ENCODE measurements at regions not wholly inside any gene's neighbourhood (a gene's known extent, or its start where the extent isn't known, plus 50 kb on each side); places are given as distances from the start of the nearest gene placed in this dataset.

GRCh38 chr7:155181768-155182167, 111.6 kb downstream of the HTR5A start:
- no peak for DNase-seq

DNA sequence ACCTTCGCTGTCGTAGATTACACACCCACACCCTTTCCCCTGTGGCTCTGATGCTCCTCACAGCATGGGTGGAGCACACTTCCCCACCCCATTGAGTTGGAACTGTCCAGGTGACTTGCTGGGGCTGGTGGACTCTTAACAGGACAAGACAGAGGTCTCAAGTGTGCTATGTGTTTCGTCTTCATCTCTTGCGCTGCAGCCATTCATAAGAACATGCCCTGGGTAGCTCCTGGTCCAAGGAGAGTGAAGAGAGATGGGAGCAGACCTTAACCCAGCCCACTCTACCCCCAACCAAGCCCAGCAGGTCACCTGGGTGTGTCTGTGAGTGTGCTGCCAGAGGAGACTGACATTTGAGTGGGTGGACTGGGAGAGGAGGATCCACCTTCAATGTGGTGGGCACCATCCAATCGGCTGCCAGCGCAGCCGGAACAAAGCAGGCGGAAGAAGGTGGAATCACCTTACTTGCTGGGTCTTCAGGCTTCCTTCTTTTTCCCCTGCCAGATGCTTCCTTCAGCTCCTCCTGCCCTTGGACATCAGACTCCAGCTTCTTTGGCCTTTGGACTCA, 112.4 kb downstream of the HTR5A start:
- DNase-seq, result no peak

- no peak for DNase-seq
Observed at GRCh38 chr7:155183655-155184054, 113.5 kb downstream of the HTR5A start.

GRCh38 chr7:155184923-155185322, 112.8 kb upstream of the INSIG1 start:
- no peak for DNase-seq

GRCh38 chr7:155187061-155187785, 110.5 kb upstream of the INSIG1 start:
- no peak for DNase-seq

DNA sequence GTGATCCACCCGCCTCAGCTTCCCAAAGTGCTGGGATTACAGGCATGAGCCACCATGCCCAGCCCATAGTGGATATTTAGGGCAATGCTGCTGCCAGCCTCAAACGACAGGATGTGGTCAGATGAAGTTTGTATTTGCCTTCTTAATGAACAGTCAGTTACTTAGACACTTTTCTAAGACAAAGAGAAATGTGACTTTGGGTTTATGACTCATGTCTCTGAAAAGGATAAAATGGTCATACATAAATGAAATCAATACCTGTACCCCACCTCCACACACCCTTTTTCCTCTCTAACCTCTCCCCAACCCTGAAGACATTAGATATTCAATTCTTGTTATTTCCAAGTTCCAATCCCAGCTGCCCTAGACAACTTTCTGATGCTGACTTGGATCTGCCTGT, 109.3 kb upstream of the INSIG1 start:
- no peak for DNase-seq

GRCh38 chr7:155188821-155189581, 108.7 kb upstream of the INSIG1 start:
- no peak for DNase-seq

GRCh38 chr7:155189590-155189989, 108.1 kb upstream of the INSIG1 start:
- DNase-seq, result no peak

- no peak for DNase-seq
Observed at GRCh38 chr7:155190688-155191087, 107.0 kb upstream of the INSIG1 start.

- no peak for DNase-seq
Observed at GRCh38 chr7:155191137-155191536, 106.5 kb upstream of the INSIG1 start.

GRCh38 chr7:155191901-155192478, 105.7 kb upstream of the INSIG1 start:
- no peak for DNase-seq

- DNase-seq, result no peak
Observed at GRCh38 chr7:155192961-155193640, 104.6 kb upstream of the INSIG1 start.

GRCh38 chr7:155193716-155194115, 104.0 kb upstream of the INSIG1 start:
- no peak for DNase-seq

DNA sequence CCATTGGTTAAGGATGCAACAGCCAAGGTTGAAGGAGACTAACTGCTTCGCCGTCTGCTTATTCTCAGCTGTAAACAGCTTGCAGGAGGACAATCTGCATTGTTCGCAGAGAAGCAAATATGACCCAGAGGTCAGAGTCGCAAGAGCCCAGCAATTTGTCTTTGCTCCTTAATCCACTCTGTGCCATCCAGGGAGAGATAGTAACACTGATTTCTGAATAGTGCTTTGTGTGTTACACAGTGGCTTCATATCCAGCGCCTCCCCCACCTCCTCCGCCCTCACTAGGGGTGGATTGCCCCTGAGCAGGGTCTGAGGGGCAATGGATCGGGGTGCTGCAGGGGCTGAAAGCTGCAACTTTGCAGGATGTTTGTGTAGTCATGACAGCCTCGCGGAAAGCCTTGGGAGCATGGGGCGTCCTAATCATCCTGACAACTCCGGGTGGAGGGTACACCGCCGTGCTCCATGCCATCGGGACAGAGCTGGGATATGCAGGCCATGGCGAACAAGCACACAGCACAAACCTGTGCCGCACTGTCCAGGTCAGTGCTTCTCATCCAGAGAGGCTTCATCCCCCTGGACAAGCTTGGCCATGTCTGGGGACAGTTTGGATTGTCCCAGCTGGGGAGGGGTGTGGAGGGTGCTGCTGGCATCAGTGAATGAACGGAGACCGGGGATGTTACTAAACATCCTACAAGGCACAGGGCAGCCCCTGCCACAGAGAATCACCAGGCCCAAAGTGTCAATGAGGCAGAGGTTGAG, 103.1 kb upstream of the INSIG1 start:
- no peak for DNase-seq

GRCh38 chr7:155195939-155196523, 101.6 kb upstream of the INSIG1 start:
- DNase-seq, result no peak

- DNase-seq, result no peak
Observed at GRCh38 chr7:155198196-155198892, 99.3 kb upstream of the INSIG1 start.

- DNase-seq, result no peak
Observed at GRCh38 chr7:155198901-155199845, 98.5 kb upstream of the INSIG1 start.

DNA sequence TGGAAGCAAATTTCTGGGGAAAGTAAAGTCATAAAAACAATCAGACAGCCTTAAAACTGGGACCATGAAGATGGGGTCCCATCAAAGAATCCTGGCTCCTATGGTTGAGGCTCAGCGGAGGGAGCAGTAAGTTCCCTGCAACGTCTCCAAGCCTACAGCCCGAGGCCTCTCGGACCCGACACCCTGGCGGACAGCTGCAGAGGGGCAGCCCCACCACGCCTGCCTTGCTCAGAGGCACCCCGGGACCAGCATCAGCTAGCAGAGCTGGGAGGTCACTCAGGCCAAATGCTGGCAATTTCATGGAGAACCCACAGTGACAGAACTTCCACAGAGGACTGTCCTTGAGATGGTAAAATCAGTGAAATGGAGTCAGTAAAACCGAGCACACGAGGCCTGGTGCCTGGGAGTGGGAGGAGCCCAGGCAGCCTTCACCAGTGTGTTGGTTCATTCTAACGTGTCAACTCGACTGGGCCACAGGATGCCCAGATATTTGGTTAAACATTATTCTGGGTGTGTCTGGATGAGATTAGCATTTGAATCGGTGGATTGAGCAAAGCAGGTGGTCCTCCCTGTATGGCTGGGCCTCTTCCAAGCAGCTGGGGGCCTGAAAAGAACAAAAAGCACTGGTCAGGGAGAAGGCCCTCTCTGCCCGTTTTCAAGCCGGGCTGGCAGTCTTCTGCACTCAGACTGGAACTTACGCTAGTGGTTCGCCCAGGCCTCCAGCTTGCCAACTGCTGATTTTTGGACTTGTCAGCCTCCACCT, 96.2 kb upstream of the INSIG1 start:
- DNase-seq, result no peak
